Suprapubic skin (tissue), 4 donors: ENCODE measurements at regions not wholly inside any gene's neighbourhood (a gene's known extent, or its start where the extent isn't known, plus 50 kb on each side); places are given as distances from the start of the nearest gene placed in this dataset.

Experiments
- CTCF ChIP-seq, 2 donors: fragments of 200-600 bp in 1 of 2; fragments of 450-650 bp in 1 of 2; sonication (generic) in 1 of 2; IDR thresholded peaks; one replicate each; pipeline ENCODE4 v1.5.1; 2016 to 2019; ENCODE audit warnings: antibody characterized with exemption in 2 of 2, mild to moderate bottlenecking in 1 of 2, moderate library complexity in 1 of 2
- POLR2A ChIP-seq, 2 donors: fragments of 450-650 bp; IDR thresholded peaks; one replicate each; pipeline ENCODE4 v1.6.1; 2017; ENCODE audit warnings: antibody characterized with exemption in 2 of 2, mild to moderate bottlenecking in 2 of 2, moderate library complexity in 2 of 2
- POLR2AphosphoS5 ChIP-seq, 3 donors: sonication (generic); formaldehyde crosslinking; IDR thresholded peaks; one replicate each; pipeline ENCODE4 v1.6.1; 2017; ENCODE audit warnings: antibody characterized with exemption in 3 of 3

- TF ChIP-seq CTCF (IDR thresholded peaks at IDR 0.05) (no peak), POLR2A (IDR thresholded peaks at IDR 0.05) (no peak), POLR2AphosphoS5 (IDR thresholded peaks at IDR 0.05) (no peak)
These were observed 119.9 kb upstream of the SMURF2 start for GRCh38 chr17:64781810-64782555.
